PC-9 (cell line): ENCODE measurements at regions not wholly inside any gene's neighbourhood (a gene's known extent, or its start where the extent isn't known, plus 50 kb on each side); places are given as distances from the start of the nearest gene placed in this dataset.

Experiments used
- BruUV-seq: library from RNA; stranded (reverse); fragments of 400-500 nt; replicated peaks from 2 replicates; lab custom pipeline; 2021; lab: Mats Ljungman, UMichigan
- CTCF ChIA-PET: fragments of 300-600 bp; sonication (Branson Sonifier 250); formaldehyde crosslinking; loops from one replicate; lab custom pipeline; 2022; ENCODE audit warnings: antibody characterized with exemption; lab: Charles Lee
- POLR2A ChIA-PET: fragments of 300-600 bp; sonication (Branson Sonifier 250); formaldehyde crosslinking; loops from one replicate; lab custom pipeline; 2022; ENCODE audit warnings: antibody characterized with exemption; ENCODE audit not compliant: unreplicated experiment; lab: Charles Lee
- DNase-seq, 2 experiments: peaks; one replicate each; pipeline versions ENCODE4 v3.0.0 to v3.0.0-alpha.2; 2015 to 2022; ENCODE audit warnings: mixed read lengths in 1 of 2
- H2AFZ ChIP-seq: fragments of 200-600 bp; sonication (generic); 2 replicates; pipeline ENCODE4 v1.8.1; 2017; ENCODE audit warnings: antibody characterized with exemption
- H3F3A ChIP-seq: fragments of 200-600 bp; sonication (generic); 2 replicates; pipeline ENCODE4 v1.8.1; 2017; ENCODE audit warnings: antibody characterized with exemption, mild to moderate bottlenecking, low read depth; ENCODE audit not compliant: insufficient read depth
- H3K27ac ChIP-seq: fragments of 200-600 bp; sonication (generic); 2 replicates; pipeline ENCODE4 v1.6.1; 2016; ENCODE audit warnings: mixed run types
- H3K27me3 ChIP-seq: fragments of 200-600 bp; sonication (generic); 2 replicates; pipeline ENCODE4 v1.6.1; 2016; ENCODE audit warnings: low read depth, mixed run types; ENCODE audit not compliant: insufficient read depth
- H3K36me3 ChIP-seq: fragments of 200-600 bp; sonication (generic); 2 replicates; pipeline ENCODE4 v1.6.1; 2016; ENCODE audit warnings: low read depth, mixed run types
- H3K4me1 ChIP-seq: fragments of 200-600 bp; sonication (generic); replicated peaks from 2 replicates; pipeline ENCODE4 v1.6.1; 2016; ENCODE audit warnings: mixed run types; ENCODE audit not compliant: insufficient read depth
- H3K4me2 ChIP-seq: fragments of 200-600 bp; sonication (generic); 2 replicates; pipeline ENCODE4 v1.6.1; 2017; ENCODE audit warnings: mixed run types
- H3K4me3 ChIP-seq: fragments of 200-600 bp; sonication (generic); 2 replicates; pipeline ENCODE4 v1.6.1; 2016; ENCODE audit warnings: mixed run types
- H3K79me2 ChIP-seq: fragments of 200-600 bp; sonication (generic); 2 replicates; pipeline ENCODE4 v1.6.1; 2017; ENCODE audit warnings: low read depth, mixed run types
- H3K9me2 ChIP-seq: fragments of 200-600 bp; sonication (generic); 2 replicates; pipeline ENCODE4 v1.8.1; 2017; ENCODE audit warnings: mild to moderate bottlenecking; ENCODE audit not compliant: insufficient read depth
- H3K9me3 ChIP-seq: fragments of 200-600 bp; sonication (generic); 2 replicates; pipeline ENCODE4 v1.8.1; 2016; ENCODE audit warnings: low read depth; ENCODE audit not compliant: insufficient read depth
- H4K20me1 ChIP-seq: fragments of 200-600 bp; sonication (generic); 2 replicates; pipeline ENCODE4 v1.8.1; 2017; ENCODE audit not compliant: insufficient read depth
- EZH2 ChIP-seq: fragments of 200-600 bp; sonication (generic); IDR thresholded peaks from 2 replicates; pipeline ENCODE4 v1.8.0; 2017; ENCODE audit warnings: antibody characterized with exemption, low read depth
- intact Hi-C: fragments of 100-400 bp; cut with micrococcal nuclease; formaldehyde crosslinking; loops from one replicate; pipeline ENCODE4 v1.10.0; 2022; ENCODE audit not compliant: unreplicated experiment
- TF ChIP-seq, protein P1 (sequence below): fragments of 200-600 bp; sonication (generic); conservative IDR thresholded peaks from 2 replicates; pipeline ENCODE4 v1.6.1; 2017; ENCODE audit warnings: mixed run types, antibody characterized with exemption, mild to moderate bottlenecking, moderate library complexity

DNA sequence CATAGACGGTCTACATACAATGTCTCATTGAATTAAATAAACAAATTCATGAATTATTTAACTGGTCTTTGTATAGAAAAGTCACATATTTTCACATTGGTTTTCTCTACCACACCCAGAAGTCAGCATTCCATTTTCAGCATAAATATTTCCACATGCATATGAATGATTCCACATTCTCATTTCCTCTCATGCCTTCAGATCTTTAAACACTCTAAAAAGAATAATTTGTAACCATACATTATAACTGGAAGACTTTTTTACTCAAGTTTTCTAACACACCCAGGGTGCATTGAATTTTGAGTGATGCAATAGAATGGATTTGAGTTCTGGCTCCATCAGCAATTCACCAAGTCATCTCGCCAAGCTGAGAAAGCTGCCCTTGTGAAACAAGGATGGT, 501.8 kb upstream of the TENM4 start:
- CTCF ChIA-PET: no interaction called here
- POLR2A ChIA-PET: no interaction called here
- no TSS peak for BruUV-seq

DNA sequence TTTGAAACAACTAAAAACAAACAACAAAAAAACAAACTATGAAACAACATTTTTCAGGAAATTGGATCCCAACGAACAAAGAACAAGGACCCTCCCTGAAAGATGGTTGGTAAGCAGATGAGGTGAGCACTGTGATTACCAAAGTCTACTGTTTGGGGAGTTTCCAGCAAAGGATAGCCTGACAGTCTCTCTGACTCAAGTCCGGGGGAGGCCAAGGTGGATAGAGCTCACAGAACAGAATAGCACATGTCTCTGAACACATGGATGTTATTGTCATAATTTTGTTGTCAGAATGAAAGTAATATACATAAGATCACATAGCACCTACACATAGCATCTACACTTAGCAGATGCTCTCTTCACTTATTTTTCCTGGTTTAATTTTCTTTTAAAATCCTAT, 501.3 kb upstream of the TENM4 start:
- H3K4me2 ChIP-seq: no peak overlapping the region
- H3K9me2 ChIP-seq: peaks cover 4% of the 10 kb centered on the region; the same call in 1 of the 2 replicates
- DNase-seq: no peak
- H3K79me2 ChIP-seq: no peaks in the 10 kb centered on the region
- BruUV-seq: no TSS peak
- H3K4me1 ChIP-seq: no peaks in the 10 kb centered on the region
- ChIA-PET POLR2A (no interaction called here), CTCF (no interaction called here)
- no peaks in the 10 kb centered on the region for H4K20me1 ChIP-seq
- H3K9me3 ChIP-seq: no peaks in the 10 kb centered on the region
- no peaks in the 10 kb centered on the region for H3K27me3 ChIP-seq
- H3K36me3 ChIP-seq: no peaks in the 10 kb centered on the region
- no peaks in the 10 kb centered on the region for H3F3A ChIP-seq
- TF ChIP-seq EZH2: no peak
- TF ChIP-seq, protein P1, sequence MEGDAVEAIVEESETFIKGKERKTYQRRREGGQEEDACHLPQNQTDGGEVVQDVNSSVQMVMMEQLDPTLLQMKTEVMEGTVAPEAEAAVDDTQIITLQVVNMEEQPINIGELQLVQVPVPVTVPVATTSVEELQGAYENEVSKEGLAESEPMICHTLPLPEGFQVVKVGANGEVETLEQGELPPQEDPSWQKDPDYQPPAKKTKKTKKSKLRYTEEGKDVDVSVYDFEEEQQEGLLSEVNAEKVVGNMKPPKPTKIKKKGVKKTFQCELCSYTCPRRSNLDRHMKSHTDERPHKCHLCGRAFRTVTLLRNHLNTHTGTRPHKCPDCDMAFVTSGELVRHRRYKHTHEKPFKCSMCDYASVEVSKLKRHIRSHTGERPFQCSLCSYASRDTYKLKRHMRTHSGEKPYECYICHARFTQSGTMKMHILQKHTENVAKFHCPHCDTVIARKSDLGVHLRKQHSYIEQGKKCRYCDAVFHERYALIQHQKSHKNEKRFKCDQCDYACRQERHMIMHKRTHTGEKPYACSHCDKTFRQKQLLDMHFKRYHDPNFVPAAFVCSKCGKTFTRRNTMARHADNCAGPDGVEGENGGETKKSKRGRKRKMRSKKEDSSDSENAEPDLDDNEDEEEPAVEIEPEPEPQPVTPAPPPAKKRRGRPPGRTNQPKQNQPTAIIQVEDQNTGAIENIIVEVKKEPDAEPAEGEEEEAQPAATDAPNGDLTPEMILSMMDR: no peak
- intact Hi-C loops: no loop called here
- H3K27ac ChIP-seq: no peak overlapping the region
- H2AFZ ChIP-seq: no peak overlapping the region
- H3K4me3 ChIP-seq: no peak overlapping the region

More for the DNA sequence above, 501.8 kb upstream of the TENM4 start:
- Histone ChIP-seq H3K9me2 (peaks cover 4% of the 10 kb centered on the region; the same call in 1 of the 2 replicates), H4K20me1 (no peaks in the 10 kb centered on the region), H2AFZ (no peak overlapping the region), H3K36me3 (no peaks in the 10 kb centered on the region), H3K27ac (no peak overlapping the region), H3K4me1 (no peaks in the 10 kb centered on the region), H3K4me2 (no peak overlapping the region), H3K27me3 (no peaks in the 10 kb centered on the region), H3K9me3 (no peaks in the 10 kb centered on the region), H3K4me3 (no peak overlapping the region), H3K79me2 (no peaks in the 10 kb centered on the region), H3F3A (no peaks in the 10 kb centered on the region)
- TF ChIP-seq EZH2: no peak
- no peak for DNase-seq
- intact Hi-C loops: no loop called here

DNA sequence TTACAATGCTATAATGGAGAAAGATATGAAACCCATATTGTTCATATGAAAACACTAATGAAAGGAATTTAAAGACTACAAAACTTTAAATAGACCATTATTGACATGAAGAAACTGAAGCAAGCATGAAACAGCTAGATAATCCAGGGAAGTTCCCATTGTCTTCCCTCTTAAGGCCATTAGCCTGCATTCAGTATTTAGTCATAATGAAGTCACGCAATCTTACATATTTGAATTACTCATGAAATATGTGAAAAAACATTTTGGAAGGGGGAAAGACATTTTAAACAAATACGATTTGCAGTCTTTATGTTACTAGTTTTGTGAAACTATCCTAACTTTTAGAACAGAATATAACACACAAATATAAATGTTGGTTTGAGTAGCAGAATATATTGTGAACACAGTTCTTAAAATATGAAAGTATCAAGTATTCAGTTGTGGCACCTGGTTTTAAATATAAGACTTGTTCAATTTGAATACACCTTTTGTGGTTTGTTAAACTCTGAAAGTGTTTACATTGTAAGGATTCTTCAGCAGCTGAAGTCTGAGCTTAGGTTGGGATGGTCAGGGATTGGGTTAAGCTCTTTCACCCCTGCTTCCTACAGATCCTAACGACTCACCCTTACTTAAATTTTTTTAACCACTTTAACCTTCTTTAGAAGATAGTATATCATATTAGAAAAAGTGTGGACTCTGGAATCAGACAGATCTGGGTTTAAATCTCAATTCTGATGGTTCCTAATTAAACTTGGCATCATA, 500.3 kb upstream of the TENM4 start:
- no peaks in the 10 kb centered on the region for H4K20me1 ChIP-seq
- no peaks in the 10 kb centered on the region for H3K36me3 ChIP-seq
- H3F3A ChIP-seq: no peaks in the 10 kb centered on the region
- DNase-seq: no peak
- H3K4me1 ChIP-seq: no peaks in the 10 kb centered on the region
- no peaks in the 10 kb centered on the region for H3K9me2 ChIP-seq
- ChIA-PET CTCF (no interaction called here), POLR2A (no interaction called here)
- no peak overlapping the region for H3K4me3 ChIP-seq
- BruUV-seq: no TSS peak
- no peak overlapping the region for H3K27ac ChIP-seq
- no peaks in the 10 kb centered on the region for H3K9me3 ChIP-seq
- intact Hi-C loops: no loop called here
- H3K4me2 ChIP-seq: no peak overlapping the region
- no peak overlapping the region for H2AFZ ChIP-seq
- TF ChIP-seq, protein P1: no peak
- no peak for TF ChIP-seq EZH2
- no peaks in the 10 kb centered on the region for H3K79me2 ChIP-seq
- H3K27me3 ChIP-seq: no peaks in the 10 kb centered on the region
